Retinal pigment epithelial cell (primary cell): ENCODE measurements at regions not wholly inside any gene's neighbourhood (a gene's known extent, or its start where the extent isn't known, plus 50 kb on each side); places are given as distances from the start of the nearest gene placed in this dataset.

ENCODE experiments used
- DNase-seq: peaks from one replicate; pipeline ENCODE4 v3.0.0-alpha.2; 2010; ENCODE audit warnings: low read depth
- H3K4me3 ChIP-seq: 2 replicates; pipeline ENCODE4 v1.5.1; 2011; ENCODE audit warnings: mild to moderate bottlenecking, low read length, control low read depth, moderate library complexity
- TF ChIP-seq, protein P1 (sequence below): conservative IDR thresholded peaks from 2 replicates; pipeline ENCODE4 v1.5.1; 2011; ENCODE audit warnings: low read depth, low read length, control low read depth, inconsistent platforms

DNA sequence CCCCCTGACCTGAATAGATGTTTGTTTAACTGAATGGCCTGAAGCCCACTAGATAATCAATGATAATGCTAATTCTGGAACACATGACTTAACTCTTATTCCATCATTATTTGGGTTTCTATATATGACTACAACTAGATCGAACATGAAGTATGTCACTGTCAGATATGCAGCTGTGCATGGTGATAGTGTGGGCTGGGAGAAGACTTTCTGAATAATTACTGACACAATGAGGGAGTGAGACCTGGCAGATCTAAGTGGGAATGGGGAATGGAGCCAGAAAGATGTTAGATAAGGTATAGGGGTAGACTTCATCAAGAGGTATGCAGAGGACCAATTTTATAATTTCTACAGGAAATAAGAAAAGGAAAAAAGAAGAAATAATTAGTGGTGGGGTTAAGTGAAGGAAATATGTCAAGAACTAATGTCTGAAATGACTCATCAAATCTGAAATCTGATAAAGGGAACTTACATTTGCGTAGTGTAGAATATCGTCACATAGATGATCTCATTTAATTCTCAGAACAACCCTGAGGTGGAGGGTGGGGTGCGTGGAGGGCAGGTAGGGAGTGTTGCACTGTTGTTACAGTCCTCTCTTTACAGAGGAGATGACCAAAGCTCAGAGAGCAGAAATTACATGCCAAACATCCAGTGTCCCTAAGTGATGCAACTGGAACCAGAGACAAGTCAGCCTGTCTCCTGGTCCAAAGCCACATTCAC, 68.2 kb upstream of the EED start:
- TF ChIP-seq, protein P1, sequence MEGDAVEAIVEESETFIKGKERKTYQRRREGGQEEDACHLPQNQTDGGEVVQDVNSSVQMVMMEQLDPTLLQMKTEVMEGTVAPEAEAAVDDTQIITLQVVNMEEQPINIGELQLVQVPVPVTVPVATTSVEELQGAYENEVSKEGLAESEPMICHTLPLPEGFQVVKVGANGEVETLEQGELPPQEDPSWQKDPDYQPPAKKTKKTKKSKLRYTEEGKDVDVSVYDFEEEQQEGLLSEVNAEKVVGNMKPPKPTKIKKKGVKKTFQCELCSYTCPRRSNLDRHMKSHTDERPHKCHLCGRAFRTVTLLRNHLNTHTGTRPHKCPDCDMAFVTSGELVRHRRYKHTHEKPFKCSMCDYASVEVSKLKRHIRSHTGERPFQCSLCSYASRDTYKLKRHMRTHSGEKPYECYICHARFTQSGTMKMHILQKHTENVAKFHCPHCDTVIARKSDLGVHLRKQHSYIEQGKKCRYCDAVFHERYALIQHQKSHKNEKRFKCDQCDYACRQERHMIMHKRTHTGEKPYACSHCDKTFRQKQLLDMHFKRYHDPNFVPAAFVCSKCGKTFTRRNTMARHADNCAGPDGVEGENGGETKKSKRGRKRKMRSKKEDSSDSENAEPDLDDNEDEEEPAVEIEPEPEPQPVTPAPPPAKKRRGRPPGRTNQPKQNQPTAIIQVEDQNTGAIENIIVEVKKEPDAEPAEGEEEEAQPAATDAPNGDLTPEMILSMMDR: no peak
- no peak overlapping the region for H3K4me3 ChIP-seq
- DNase-seq: no peak

DNA sequence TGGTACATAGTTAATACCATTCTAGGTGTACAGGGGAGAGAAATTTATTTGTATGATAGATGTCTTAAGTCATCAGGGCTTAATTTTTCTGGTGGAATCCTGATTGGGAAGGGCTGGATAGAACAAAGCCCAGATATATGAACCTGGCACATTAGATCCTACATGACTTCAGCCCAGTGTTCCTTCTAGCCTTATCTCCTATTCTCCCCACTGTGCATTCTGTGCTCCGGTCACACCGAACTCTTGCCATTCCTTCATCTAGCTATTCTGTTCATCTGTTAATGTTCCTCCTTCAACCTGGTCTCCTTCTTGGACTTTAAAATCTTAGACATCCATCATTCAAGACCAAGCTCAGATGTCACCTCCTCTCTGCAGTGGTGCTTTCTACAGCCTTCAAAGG, 68.9 kb upstream of the EED start:
- TF ChIP-seq, protein P1: no peak
- no peak for DNase-seq
- no peak overlapping the region for H3K4me3 ChIP-seq

DNA sequence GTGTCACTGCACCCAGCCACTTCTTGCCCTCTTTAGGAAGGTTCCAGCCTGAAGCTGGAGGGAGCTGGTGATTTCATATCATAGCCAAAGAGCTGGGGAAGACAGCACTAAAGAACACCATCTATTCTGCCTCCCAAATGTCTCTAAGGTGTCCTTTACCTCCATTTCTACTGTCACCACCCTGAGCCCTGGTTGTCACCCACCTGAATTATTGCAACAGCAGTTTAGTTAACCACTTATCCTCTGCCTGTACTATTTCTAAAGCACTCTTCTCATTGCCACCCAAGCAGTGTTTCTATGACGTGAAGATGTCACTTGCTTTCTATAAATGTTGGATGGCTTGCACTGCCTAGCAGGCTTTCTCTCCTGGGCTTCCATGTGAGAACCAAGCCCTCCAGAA, 69.4 kb upstream of the EED start:
- no peak overlapping the region for H3K4me3 ChIP-seq
- TF ChIP-seq, protein P1: no peak
- no peak for DNase-seq

DNA sequence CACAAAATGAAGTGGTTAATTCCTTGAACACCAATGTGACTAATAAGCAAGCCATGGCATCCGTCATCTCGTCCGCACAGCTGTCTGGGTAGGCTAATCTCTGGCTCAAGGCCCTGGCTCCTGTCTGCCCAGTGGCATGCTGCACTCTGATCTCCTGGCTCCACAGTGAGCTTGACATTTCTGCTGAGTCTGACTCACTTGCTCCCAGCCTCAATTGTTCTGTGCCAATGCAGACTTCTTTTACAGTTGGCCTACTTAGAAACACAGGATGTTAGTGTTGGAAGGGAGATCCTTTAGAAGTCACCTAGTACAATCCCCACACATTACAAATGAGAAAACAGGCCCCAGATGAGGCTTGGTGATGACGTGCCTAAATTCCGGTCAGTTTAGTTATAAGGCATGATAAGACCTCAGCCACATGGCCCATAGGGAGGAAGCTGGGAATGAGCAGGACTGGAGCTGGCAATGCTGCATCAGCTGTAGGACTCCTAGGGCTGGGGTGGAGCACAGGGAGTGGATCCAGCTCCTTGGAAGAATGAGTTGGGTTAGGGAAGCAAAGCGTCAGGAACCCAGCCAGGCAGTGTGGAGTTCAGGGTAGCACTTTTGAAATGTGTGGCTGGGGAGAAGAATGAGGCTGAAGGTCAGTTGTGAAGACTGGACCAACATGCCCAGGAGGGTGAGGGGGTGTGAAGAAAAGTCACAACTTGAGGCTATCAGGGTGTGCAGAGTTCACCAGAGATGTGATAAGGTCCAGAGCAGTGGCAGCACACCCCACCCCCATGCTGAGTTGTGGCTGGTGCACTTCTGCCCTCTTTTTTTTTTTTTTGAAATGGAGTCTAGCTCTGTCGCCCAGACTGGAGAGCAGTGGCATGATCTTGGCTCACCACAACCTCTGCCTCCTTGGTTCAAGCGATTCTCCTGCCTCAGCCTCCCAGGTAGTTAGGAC, 70.2 kb upstream of the EED start:
- H3K4me3 ChIP-seq: no peak overlapping the region
- TF ChIP-seq, protein P1: no peak
- peak; percentile 99 for DNase-seq

DNA sequence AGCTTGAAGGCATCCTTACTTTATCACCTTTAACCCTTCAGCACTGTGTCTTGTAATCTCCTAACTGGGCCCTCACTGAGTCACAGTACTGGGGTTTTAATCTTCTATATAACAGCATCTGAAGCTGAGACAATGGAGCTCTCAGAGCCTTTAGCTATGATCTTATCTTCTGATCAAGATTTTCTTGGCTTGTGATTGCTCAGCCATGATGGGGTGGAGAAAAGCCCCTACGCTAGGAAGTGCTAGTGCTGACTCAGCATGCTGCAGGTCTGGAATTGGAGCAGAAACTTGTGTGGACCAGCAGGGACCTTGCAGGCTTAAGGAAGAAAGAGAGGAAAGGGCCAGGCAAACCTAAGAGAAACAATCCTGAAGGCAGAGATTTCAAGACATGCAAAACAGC, 71.7 kb upstream of the EED start:
- DNase-seq: peak; percentile 88
- TF ChIP-seq, protein P1: no peak
- no peak overlapping the region for H3K4me3 ChIP-seq

DNA sequence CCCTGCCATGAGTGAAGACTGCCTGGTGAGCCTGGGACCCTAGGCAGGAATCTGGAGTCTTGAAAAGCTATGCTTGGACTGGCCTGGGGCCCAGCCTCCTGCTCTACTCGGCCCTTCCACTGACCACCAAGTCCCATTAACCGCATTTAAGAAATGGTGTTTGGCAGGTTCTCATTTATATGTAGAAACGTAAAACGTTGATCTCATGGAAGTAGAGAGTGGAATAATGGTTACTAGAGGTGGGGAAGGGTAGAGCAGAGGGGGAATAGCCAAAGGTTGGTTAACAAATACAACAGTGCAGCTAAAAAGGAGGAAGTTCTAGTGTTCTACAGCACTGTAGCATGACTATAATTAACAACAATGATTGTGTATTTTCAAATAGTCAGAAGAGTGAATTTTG, 72.9 kb upstream of the EED start:
- TF ChIP-seq, protein P1: no peak

More for the DNA sequence above, 72.9 kb upstream of the EED start:
- DNase-seq: no peak
- H3K4me3 ChIP-seq: no peak overlapping the region
